Omental fat pad (tissue), 3 donors: ENCODE measurements at regions not wholly inside any gene's neighbourhood (a gene's known extent, or its start where the extent isn't known, plus 50 kb on each side); places are given as distances from the start of the nearest gene placed in this dataset.

Source experiments
- ATAC-seq: fragments of 150-250 bp; one replicate; pipeline ENCODE4 v1.9.1; 2016; ENCODE audit warnings: mild to moderate bottlenecking, moderate library complexity; ENCODE audit not compliant: low FRiP score
- DNase-seq: peaks from one replicate; pipeline ENCODE4 v3.0.0-alpha.2; 2019; ENCODE audit warnings: low spot score
- CTCF ChIP-seq, 3 donors: fragments of 450-650 bp; IDR thresholded peaks; one replicate each; pipeline ENCODE4 v1.5.1; 2016 to 2017; ENCODE audit warnings: antibody characterized with exemption in 3 of 3, mild to moderate bottlenecking in 3 of 3, moderate library complexity in 2 of 3

- no peak for ATAC-seq
- no peak for TF ChIP-seq CTCF (IDR thresholded peaks at IDR 0.05)
- no peak for DNase-seq
Measured at GRCh38 chr3:22947851-22948250, 255.3 kb upstream of the UBE2E2 start.

GRCh38 chr3:22951910-22952309 is 251.2 kb upstream of the UBE2E2 start:
- no peak for TF ChIP-seq CTCF (IDR thresholded peaks at IDR 0.05)
- DNase-seq (no peak), ATAC-seq (no peak)

GRCh38 chr3:22952860-22953259 is 250.3 kb upstream of the UBE2E2 start:
- no peak for ATAC-seq
- no peak for TF ChIP-seq CTCF (IDR thresholded peaks at IDR 0.05)
- DNase-seq = no peak

- no peak for ATAC-seq
- DNase-seq = no peak
- no peak for TF ChIP-seq CTCF (IDR thresholded peaks at IDR 0.05)
Measured at GRCh38 chr3:22959593-22959992, 243.5 kb upstream of the UBE2E2 start.

- no peak for ATAC-seq
- no peak for TF ChIP-seq CTCF (IDR thresholded peaks at IDR 0.05)
- DNase-seq = no peak
Measured at GRCh38 chr3:22960105-22960984, 242.8 kb upstream of the UBE2E2 start.

- TF ChIP-seq CTCF (IDR thresholded peaks at IDR 0.05) = no peak
- DNase-seq (no peak), ATAC-seq (no peak)
Measured at GRCh38 chr3:22962244-22962643, 240.9 kb upstream of the UBE2E2 start.

- ATAC-seq (no peak), DNase-seq (no peak)
- no peak for TF ChIP-seq CTCF (IDR thresholded peaks at IDR 0.05)
Measured at GRCh38 chr3:22966349-22966748, 236.8 kb upstream of the UBE2E2 start.
